Tibial artery (tissue), 4 donors: ENCODE measurements at regions not wholly inside any gene's neighbourhood (a gene's known extent, or its start where the extent isn't known, plus 50 kb on each side); places are given as distances from the start of the nearest gene placed in this dataset.

Experiments
- DNase-seq, 2 donors: peaks; one replicate each; pipeline ENCODE4 v3.0.0-alpha.2; 2019
- H3K27ac ChIP-seq, 2 donors: fragments of 200-600 bp; sonication (generic) in 1 of 2; 1 replicate in 1 of 2; 2 replicates in 1 of 2; pipeline ENCODE4 v1.5.1; 2018 to 2019; ENCODE audit warnings: mild to moderate bottlenecking in 1 of 2
- H3K27me3 ChIP-seq, 2 donors: fragments of 200-600 bp; sonication (generic) in 1 of 2; one replicate each; pipeline versions ENCODE4 v1.5.1 to v1.6.0; 2016 to 2019
- H3K36me3 ChIP-seq, 3 donors: fragments of 200-600 bp; sonication (generic) in 2 of 3; one replicate each; pipeline ENCODE4 v1.5.1; 2016 to 2019; ENCODE audit warnings: mild to moderate bottlenecking in 2 of 3
- H3K4me1 ChIP-seq, 4 donors: fragments of 200-600 bp; sonication (generic) in 2 of 4; 1 replicate in 3 of 4; 2 replicates in 1 of 4; pipeline ENCODE4 v1.5.1; 2016 to 2019
- H3K4me3 ChIP-seq, 2 donors: fragments of 200-600 bp; sonication (generic) in 1 of 2; 1 replicate in 1 of 2; 2 replicates in 1 of 2; pipeline ENCODE4 v1.5.1; 2018 to 2019; ENCODE audit warnings: mild to moderate bottlenecking in 2 of 2
- H3K9me3 ChIP-seq, 3 donors: fragments of 200-600 bp; sonication (generic) in 1 of 3; one replicate each; pipeline ENCODE4 v1.5.1; 2016 to 2019
- intact Hi-C: fragments of 100-400 bp; cut with DNase I; formaldehyde crosslinking; loops from one replicate; pipeline ENCODE4 v1.15.0; 2023; ENCODE audit warnings: low total_unique reads
- TF ChIP-seq, protein P1 (sequence below), 2 experiments: fragments of 200-600 bp in 1 of 2; fragments of 450-650 bp in 1 of 2; IDR thresholded peaks; one replicate each; pipeline ENCODE4 v1.5.1; 2017 to 2019; ENCODE audit warnings: antibody characterized with exemption in 2 of 2, mild to moderate bottlenecking in 1 of 2, moderate library complexity in 1 of 2

DNA sequence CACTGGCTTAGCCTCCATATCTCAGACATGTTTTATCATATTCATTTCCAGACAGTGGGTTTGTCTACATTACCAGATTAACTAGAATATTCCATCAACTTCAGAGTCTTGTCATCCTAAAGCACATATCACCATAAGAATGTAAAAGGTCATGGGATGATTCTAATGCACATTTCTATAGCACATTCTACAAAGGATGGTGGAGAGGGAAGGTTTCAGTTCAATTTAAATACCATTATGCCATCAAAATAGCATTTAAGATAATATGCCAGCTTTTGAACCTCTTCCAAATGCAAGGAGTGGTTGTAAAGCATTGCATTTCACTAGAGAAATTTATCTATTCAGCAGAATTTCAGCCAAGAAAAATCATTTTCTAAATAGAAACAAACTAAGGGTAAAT, 970.5 kb downstream of the TTLL7 start:
- intact Hi-C loops = no loop called here
- no peak for DNase-seq
- Histone ChIP-seq H3K4me3 (no peak overlapping the region), H3K9me3 (no peaks in the 10 kb centered on the region), H3K27me3 (no peaks in the 10 kb centered on the region), H3K4me1 (no peaks in the 10 kb centered on the region), H3K36me3 (no peaks in the 10 kb centered on the region), H3K27ac (no peak overlapping the region)
- TF ChIP-seq, protein P1, sequence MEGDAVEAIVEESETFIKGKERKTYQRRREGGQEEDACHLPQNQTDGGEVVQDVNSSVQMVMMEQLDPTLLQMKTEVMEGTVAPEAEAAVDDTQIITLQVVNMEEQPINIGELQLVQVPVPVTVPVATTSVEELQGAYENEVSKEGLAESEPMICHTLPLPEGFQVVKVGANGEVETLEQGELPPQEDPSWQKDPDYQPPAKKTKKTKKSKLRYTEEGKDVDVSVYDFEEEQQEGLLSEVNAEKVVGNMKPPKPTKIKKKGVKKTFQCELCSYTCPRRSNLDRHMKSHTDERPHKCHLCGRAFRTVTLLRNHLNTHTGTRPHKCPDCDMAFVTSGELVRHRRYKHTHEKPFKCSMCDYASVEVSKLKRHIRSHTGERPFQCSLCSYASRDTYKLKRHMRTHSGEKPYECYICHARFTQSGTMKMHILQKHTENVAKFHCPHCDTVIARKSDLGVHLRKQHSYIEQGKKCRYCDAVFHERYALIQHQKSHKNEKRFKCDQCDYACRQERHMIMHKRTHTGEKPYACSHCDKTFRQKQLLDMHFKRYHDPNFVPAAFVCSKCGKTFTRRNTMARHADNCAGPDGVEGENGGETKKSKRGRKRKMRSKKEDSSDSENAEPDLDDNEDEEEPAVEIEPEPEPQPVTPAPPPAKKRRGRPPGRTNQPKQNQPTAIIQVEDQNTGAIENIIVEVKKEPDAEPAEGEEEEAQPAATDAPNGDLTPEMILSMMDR (IDR thresholded peaks at IDR 0.05) = no peak

DNA sequence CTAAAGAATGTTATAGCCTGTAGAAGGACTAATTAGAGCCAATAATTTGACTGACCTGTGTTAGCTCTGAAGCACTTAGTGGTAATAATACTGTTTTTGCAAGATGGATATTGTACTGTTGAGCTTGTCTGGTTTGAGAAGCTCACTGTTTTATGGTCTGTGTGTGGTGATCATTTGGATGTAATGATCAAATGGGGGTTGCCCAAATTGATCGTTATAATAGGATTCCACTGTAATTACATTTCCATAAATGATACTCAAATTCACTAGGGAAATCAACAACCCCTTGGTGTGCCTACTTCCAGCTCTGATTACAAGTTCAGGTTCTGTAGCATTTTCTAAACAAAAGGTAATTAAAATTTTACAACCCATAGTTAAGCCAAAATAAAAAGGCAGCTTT, 971.4 kb downstream of the TTLL7 start:
- no peak for DNase-seq
- intact Hi-C loops = no loop called here
- H3K27ac ChIP-seq = no peak overlapping the region
- no peak overlapping the region for H3K4me3 ChIP-seq
- H3K27me3 ChIP-seq = no peaks in the 10 kb centered on the region
- TF ChIP-seq, protein P1 (IDR thresholded peaks at IDR 0.05) = no peak
- H3K4me1 ChIP-seq = no peaks in the 10 kb centered on the region
- no peaks in the 10 kb centered on the region for H3K9me3 ChIP-seq
- no peaks in the 10 kb centered on the region for H3K36me3 ChIP-seq

DNA sequence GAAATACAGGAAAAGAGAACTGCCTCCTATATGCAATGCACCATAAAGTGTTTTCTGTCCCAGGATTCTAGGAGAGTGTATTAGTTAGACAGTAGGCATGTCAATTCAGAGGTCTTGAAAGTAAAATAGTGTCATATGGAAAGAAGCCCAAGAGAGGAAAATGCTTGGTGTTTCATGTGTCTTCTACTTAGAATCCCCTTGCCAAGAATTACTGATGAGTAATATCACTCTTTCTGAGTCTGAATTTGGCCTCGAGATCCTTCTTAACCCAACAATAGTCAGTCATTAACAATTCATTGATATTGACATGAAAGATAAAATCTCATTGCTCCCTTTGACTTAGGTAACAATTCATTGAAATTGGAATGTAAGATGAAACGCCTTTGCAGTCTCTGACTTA, 972.2 kb downstream of the TTLL7 start:
- intact Hi-C loops = no loop called here
- Histone ChIP-seq H3K27me3 (no peaks in the 10 kb centered on the region), H3K4me3 (no peak overlapping the region), H3K4me1 (no peaks in the 10 kb centered on the region), H3K27ac (no peak overlapping the region), H3K36me3 (no peaks in the 10 kb centered on the region), H3K9me3 (no peaks in the 10 kb centered on the region)
- TF ChIP-seq, protein P1 (IDR thresholded peaks at IDR 0.05) = no peak
- no peak for DNase-seq

DNA sequence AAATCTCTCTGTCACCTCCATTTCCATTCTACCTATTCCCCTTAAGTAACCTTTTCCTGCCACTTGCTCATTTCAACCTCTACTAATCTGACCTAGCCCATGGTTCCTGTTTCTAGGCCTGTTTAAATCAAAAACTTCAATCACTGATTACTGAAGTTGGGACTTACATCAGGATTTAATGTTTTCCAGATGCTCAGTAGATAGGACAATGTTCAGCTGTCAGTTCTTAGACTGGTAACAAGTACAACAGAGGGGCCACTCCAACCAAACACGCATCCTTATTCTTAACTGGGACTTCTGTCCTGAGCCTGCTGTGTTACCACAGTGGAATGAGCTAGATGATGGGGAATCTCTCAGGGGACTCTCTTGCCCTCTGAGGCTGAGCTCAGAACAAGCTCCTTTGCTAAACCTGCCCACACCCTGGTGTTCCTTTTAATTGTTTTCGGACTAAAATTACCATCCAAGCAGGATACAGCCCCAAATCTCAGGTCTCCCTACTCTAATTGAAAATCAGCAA, 974.6 kb downstream of the TTLL7 start:
- Histone ChIP-seq H3K4me1 (no peaks in the 10 kb centered on the region), H3K9me3 (peaks cover 0 to 12% (median 0%) of the 10 kb centered on the region in 3 donors), H3K27me3 (no peaks in the 10 kb centered on the region), H3K27ac (no peak overlapping the region), H3K4me3 (no peak overlapping the region), H3K36me3 (no peaks in the 10 kb centered on the region)
- intact Hi-C loops = no loop called here
- TF ChIP-seq, protein P1 (IDR thresholded peaks at IDR 0.05) = no peak
- DNase-seq = no peak

DNA sequence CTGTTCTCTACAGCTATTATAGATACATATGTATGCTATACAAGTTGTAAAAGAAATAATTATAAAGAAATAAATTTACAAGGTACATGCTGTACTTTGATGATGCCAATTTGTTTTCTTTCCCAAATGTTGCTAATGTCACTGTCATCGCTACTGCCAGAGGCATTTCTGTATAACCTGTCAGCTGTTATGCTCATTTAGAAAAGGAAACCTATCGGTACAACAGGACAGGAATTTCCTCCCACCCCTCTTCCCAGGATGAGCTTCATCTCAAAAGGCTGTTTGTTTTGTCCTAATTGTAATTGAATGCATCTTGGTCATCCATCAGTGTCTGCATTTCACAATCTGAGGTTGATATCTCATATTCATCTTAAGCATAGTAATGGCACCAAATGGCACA, 975.7 kb downstream of the TTLL7 start:
- Histone ChIP-seq H3K27me3 (no peaks in the 10 kb centered on the region), H3K27ac (no peak overlapping the region), H3K4me3 (no peak overlapping the region), H3K4me1 (no peaks in the 10 kb centered on the region), H3K36me3 (no peaks in the 10 kb centered on the region), H3K9me3 (peaks cover 0 to 12% (median 0%) of the 10 kb centered on the region in 3 donors)
- DNase-seq = no peak
- intact Hi-C loops = no loop called here
- TF ChIP-seq, protein P1 (IDR thresholded peaks at IDR 0.05) = no peak

DNA sequence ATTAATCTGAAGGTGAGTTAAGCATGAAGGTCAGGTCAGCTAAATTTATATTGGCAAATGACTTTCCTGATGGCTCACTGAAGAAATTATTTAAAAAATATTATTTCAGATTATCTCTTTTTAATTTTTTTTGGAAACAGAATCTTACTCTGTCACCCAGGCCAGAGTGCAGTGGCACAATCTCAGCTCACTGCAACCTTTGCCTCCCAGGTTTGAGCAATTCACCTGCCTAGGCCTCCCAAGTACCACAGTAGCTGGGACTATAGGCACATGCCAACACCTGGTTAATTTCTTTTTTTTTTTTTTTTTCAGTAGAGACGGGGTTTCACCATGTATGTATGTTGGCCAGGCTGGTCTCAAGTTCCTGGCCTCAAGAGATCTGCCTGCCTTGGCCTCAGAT, 976.7 kb downstream of the TTLL7 start:
- TF ChIP-seq, protein P1 (IDR thresholded peaks at IDR 0.05) = no peak
- intact Hi-C loops = no loop called here
- H3K27ac ChIP-seq = no peak overlapping the region
- H3K36me3 ChIP-seq = no peaks in the 10 kb centered on the region
- H3K9me3 ChIP-seq = peaks cover 0 to 12% (median 0%) of the 10 kb centered on the region in 3 donors
- no peaks in the 10 kb centered on the region for H3K27me3 ChIP-seq
- no peaks in the 10 kb centered on the region for H3K4me1 ChIP-seq
- no peak overlapping the region for H3K4me3 ChIP-seq
- DNase-seq = no peak
